H1 (cell line): ENCODE measurements at regions not wholly inside any gene's neighbourhood (a gene's known extent, or its start where the extent isn't known, plus 50 kb on each side); places are given as distances from the start of the nearest gene placed in this dataset.

Source experiments
- CTCF ChIA-PET: fragments of 300-600 bp; sonication (Branson Sonifier 250); formaldehyde crosslinking; loops from one replicate; lab custom pipeline; 2021; ENCODE audit not compliant: partially characterized antibody; lab: Charles Lee
- POLR2A ChIA-PET: fragments of 300-600 bp; sonication (Branson Sonifier 250); formaldehyde crosslinking; loops from one replicate; lab custom pipeline; 2021; ENCODE audit warnings: inconsistent platforms; ENCODE audit not compliant: partially characterized antibody; lab: Charles Lee
- DNase-seq, 2 experiments: peaks; one replicate each; pipeline versions ENCODE4 v3.0.0 to v3.0.0-alpha.2; 2010 to 2022; ENCODE audit warnings: low spot score in 2 of 2, low read depth in 1 of 2, mixed read lengths in 1 of 2
- FAIRE-seq: peaks from 2 replicates; lab custom pipeline; 2011; peaks lifted over from hg19 to GRCh38; lab: Jason Lieb, UNC
- H2AFZ ChIP-seq: 2 replicates; pipeline ENCODE4 v1.8.1; 2012; ENCODE audit warnings: low read length, inconsistent platforms
- H2AK5ac ChIP-seq: 2 replicates; pipeline ENCODE4 v1.6.1; 2013; ENCODE audit warnings: low read depth, low read length
- H2BK120ac ChIP-seq: replicated peaks from 2 replicates; pipeline ENCODE3; 2013; ENCODE audit warnings: low read depth, low read length, inconsistent platforms
- H2BK12ac ChIP-seq: 2 replicates; pipeline ENCODE4 v1.6.1; 2013; ENCODE audit warnings: low read depth, low read length
- H2BK15ac ChIP-seq: 2 replicates; pipeline ENCODE4 v1.6.1; 2013; ENCODE audit warnings: low read length
- H2BK20ac ChIP-seq: 2 replicates; pipeline ENCODE4 v1.6.1; 2013; ENCODE audit warnings: low read length
- H2BK5ac ChIP-seq: 2 replicates; pipeline ENCODE4 v1.6.1; 2013; ENCODE audit warnings: low read depth, low read length
- H3K14ac ChIP-seq: 2 replicates; pipeline ENCODE4 v1.6.1; 2013; ENCODE audit warnings: inconsistent platforms; ENCODE audit not compliant: insufficient read length
- H3K18ac ChIP-seq: 2 replicates; pipeline ENCODE4 v1.6.1; 2013; ENCODE audit warnings: low read length; ENCODE audit errors: extremely low read depth
- H3K23ac ChIP-seq: 2 replicates; pipeline ENCODE4 v1.6.1; 2013; ENCODE audit warnings: inconsistent platforms; ENCODE audit not compliant: insufficient read length
- H3K23me2 ChIP-seq: 2 replicates; pipeline ENCODE4 v1.6.1; 2013; ENCODE audit warnings: low read depth, low read length
- H3K27ac ChIP-seq: 2 replicates; pipeline ENCODE4 v1.6.1; 2011; ENCODE audit warnings: low read depth, low read length, inconsistent platforms
- H3K27me3 ChIP-seq, 4 experiments: replicated peaks in 1 of 4; 1 replicate in 1 of 4; 2 replicates in 3 of 4; pipeline versions ENCODE4 v1.6.1 to v1.8.1; 2011 to 2013; ENCODE audit warnings: low read length in 3 of 4, mild to moderate bottlenecking in 3 of 4, inconsistent platforms in 2 of 4, mixed read lengths in 2 of 4, moderate library complexity in 1 of 4; ENCODE audit not compliant: control insufficient read depth in 3 of 4, insufficient read depth in 3 of 4; ENCODE audit errors: extremely low read depth in 1 of 4
- H3K36me3 ChIP-seq, 4 experiments: 2 replicates each; pipeline versions ENCODE4 v1.6.1 to v1.8.1; 2011 to 2013; ENCODE audit warnings: mild to moderate bottlenecking in 4 of 4, low read length in 3 of 4, moderate library complexity in 2 of 4, control low read depth in 1 of 4, inconsistent platforms in 1 of 4; ENCODE audit not compliant: insufficient read depth in 4 of 4, control insufficient read depth in 2 of 4
- H3K4ac ChIP-seq: replicated peaks from 2 replicates; pipeline ENCODE3; 2013; ENCODE audit warnings: low read length, low read depth, mixed read lengths, inconsistent platforms; ENCODE audit not compliant: insufficient read length
- H3K4me1 ChIP-seq, 4 experiments: replicated peaks in 1 of 4; 1 replicate in 1 of 4; 2 replicates in 3 of 4; pipeline versions ENCODE4 v1.6.1 to v1.8.1; 2011 to 2013; ENCODE audit warnings: low read length in 3 of 4, inconsistent platforms in 2 of 4, mixed read lengths in 1 of 4; ENCODE audit not compliant: insufficient read depth in 4 of 4, control insufficient read depth in 3 of 4
- H3K4me2 ChIP-seq, 2 experiments: 2 replicates each; pipeline versions ENCODE4 v1.6.1 to v1.8.1; 2011 to 2013; ENCODE audit warnings: low read depth in 2 of 2, low read length in 2 of 2, control low read depth in 1 of 2, inconsistent platforms in 1 of 2, mild to moderate bottlenecking in 1 of 2; ENCODE audit not compliant: insufficient read depth in 1 of 2
- H3K4me3 ChIP-seq, 4 experiments: fragments of 200-600, 300-600 bp in 1 of 4; sonication (generic), shearing (Covaris generic), sonication (Bioruptor Twin) in 1 of 4; 2 replicates each; pipeline versions ENCODE4 v1.5.1 to v1.8.1; 2011 to 2016; ENCODE audit warnings: low read length in 4 of 4, low read depth in 3 of 4, control low read depth in 2 of 4, inconsistent platforms in 2 of 4, mild to moderate bottlenecking in 2 of 4, mixed read lengths in 1 of 4, moderate library complexity in 1 of 4; ENCODE audit not compliant: insufficient read depth in 2 of 4; ENCODE audit errors: extremely low read depth in 1 of 4
- H3K56ac ChIP-seq: replicated peaks from 2 replicates; pipeline ENCODE3; 2013; ENCODE audit warnings: low read depth, mild to moderate bottlenecking, mixed read lengths, low read length, inconsistent platforms; ENCODE audit not compliant: insufficient read length
- H3K79me1 ChIP-seq: 2 replicates; pipeline ENCODE4 v1.6.1; 2013; ENCODE audit warnings: low read depth, low read length, control low read depth
- H3K79me2 ChIP-seq, 2 experiments: 2 replicates each; pipeline versions ENCODE4 v1.6.1 to v1.8.1; 2012 to 2013; ENCODE audit warnings: low read length in 2 of 2, mild to moderate bottlenecking in 2 of 2, inconsistent platforms in 1 of 2; ENCODE audit not compliant: insufficient read depth in 2 of 2, control insufficient read depth in 1 of 2
- H3K9ac ChIP-seq, 4 experiments: replicated peaks in 1 of 4; 1 replicate in 1 of 4; 2 replicates in 3 of 4; pipeline versions ENCODE4 v1.6.1 to v1.8.1; 2011 to 2013; ENCODE audit warnings: low read depth in 3 of 4, low read length in 3 of 4, control low read depth in 2 of 4, mild to moderate bottlenecking in 2 of 4, moderate library complexity in 2 of 4, inconsistent platforms in 1 of 4; ENCODE audit errors: extremely low read depth in 1 of 4
- H3K9me3 ChIP-seq, 2 experiments: 2 replicates each; pipeline versions ENCODE4 v1.6.1 to v1.8.1; 2012 to 2013; ENCODE audit warnings: mild to moderate bottlenecking in 2 of 2, moderate library complexity in 2 of 2, control low read depth in 1 of 2, inconsistent platforms in 1 of 2, low read depth in 1 of 2, low read length in 1 of 2, mixed read lengths in 1 of 2; ENCODE audit not compliant: insufficient read depth in 2 of 2
- H4K20me1 ChIP-seq, 2 experiments: replicated peaks in 1 of 2; 2 replicates each; pipeline versions ENCODE3 to v1.8.1; 2011 to 2013; ENCODE audit warnings: inconsistent platforms in 2 of 2, low read length in 2 of 2, mild to moderate bottlenecking in 1 of 2; ENCODE audit not compliant: insufficient read depth in 2 of 2, control insufficient read depth in 1 of 2
- H4K5ac ChIP-seq: 2 replicates; pipeline ENCODE4 v1.6.1; 2013; ENCODE audit warnings: low read length, low read depth, mixed read lengths, inconsistent platforms; ENCODE audit not compliant: insufficient read length
- H4K8ac ChIP-seq: 2 replicates; pipeline ENCODE4 v1.8.0; 2013; ENCODE audit warnings: mild to moderate bottlenecking, moderate library complexity, low read length, inconsistent platforms; ENCODE audit not compliant: insufficient read depth; ENCODE audit errors: extremely low read depth
- H4K91ac ChIP-seq: replicated peaks from 2 replicates; pipeline ENCODE3; 2013; ENCODE audit warnings: low read length, mixed read lengths, inconsistent platforms; ENCODE audit not compliant: insufficient read length
- BRCA1 ChIP-seq: IDR thresholded peaks from 2 replicates; pipeline ENCODE4 v1.6.1; 2012; ENCODE audit warnings: low read depth, low read length, improper control_type of control experiment
- CBX5 ChIP-seq: fragments of 300-800, 300-1000 bp; sonication (generic); IDR thresholded peaks from 2 replicates; pipeline ENCODE4 v1.7.1; 2016; ENCODE audit warnings: antibody characterized with exemption, low read length, low read depth
- CBX8 ChIP-seq: fragments of 300-800, 300-1000 bp; sonication (generic); IDR thresholded peaks from 2 replicates; pipeline ENCODE4 v1.7.1; 2016; ENCODE audit warnings: low read depth, low read length, borderline replicate concordance
- CEBPB ChIP-seq: IDR thresholded peaks from 2 replicates; pipeline ENCODE4 v1.6.1; 2012; ENCODE audit warnings: low read depth, low read length
- CHD1 ChIP-seq: IDR thresholded peaks from 2 replicates; pipeline ENCODE4 v1.6.1; 2012; ENCODE audit warnings: low read depth, low read length, improper control_type of control experiment
- FOSL1 ChIP-seq: IDR thresholded peaks from 2 replicates; pipeline ENCODE4 v1.6.1; 2011; ENCODE audit warnings: mild to moderate bottlenecking, low read depth, low read length, moderate library complexity; ENCODE audit not compliant: insufficient read depth
- JUND ChIP-seq: IDR thresholded peaks from 2 replicates; pipeline ENCODE4 v1.6.1; 2011; ENCODE audit warnings: mild to moderate bottlenecking, improper control_type of control experiment, low read length
- NANOG ChIP-seq: IDR thresholded peaks from 2 replicates; pipeline ENCODE4 v1.6.1; 2011; ENCODE audit warnings: low read length, low read depth, mild to moderate bottlenecking, inconsistent platforms; ENCODE audit not compliant: insufficient read depth, poor library complexity, severe bottlenecking
- PHF8 ChIP-seq: fragments of 200-600 bp; sonication (generic); conservative IDR thresholded peaks from 2 replicates; pipeline ENCODE4 v1.7.1; 2012; ENCODE audit warnings: low read depth, mild to moderate bottlenecking, inconsistent platforms, low read length, moderate library complexity
- SIN3A ChIP-seq, 2 experiments: IDR thresholded peaks in 1 of 2; conservative IDR thresholded peaks in 1 of 2; 2 replicates each; pipeline ENCODE4 v1.6.1; 2011 to 2012; ENCODE audit warnings: low read length in 2 of 2, improper control_type of control experiment in 1 of 2, low read depth in 1 of 2, mild to moderate bottlenecking in 1 of 2
- SP4 ChIP-seq: IDR thresholded peaks from 2 replicates; pipeline ENCODE4 v1.6.1; 2012; ENCODE audit warnings: low read length, inconsistent platforms
- TAF7 ChIP-seq: optimal IDR thresholded peaks from 2 replicates; pipeline ENCODE3; 2011; ENCODE audit warnings: low read depth, mild to moderate bottlenecking, inconsistent platforms, low read length, moderate library complexity, borderline replicate concordance
- TCF12 ChIP-seq: IDR thresholded peaks from 2 replicates; pipeline ENCODE4 v1.6.1; 2011; ENCODE audit warnings: low read depth, mild to moderate bottlenecking, low read length
- ZNF274 ChIP-seq: IDR thresholded peaks from 2 replicates; pipeline ENCODE4 v1.7.0; 2012; ENCODE audit warnings: low read length, borderline replicate concordance; ENCODE audit errors: extremely low read depth
- WGBS, 2 experiments: shearing (Covaris generic) in 1 of 2; methylation state at CpG; one replicate each; pipeline versions ENCODE4 v1.1.6 to v1.1.7; 2013 to 2015; ENCODE audit warnings: low lambda C conversion rate in 2 of 2, mixed read lengths in 2 of 2, inconsistent platforms in 1 of 2, low coverage in 1 of 2, missing lambda C conversion rate in 1 of 2; ENCODE audit not compliant: insufficient replicate concordance in 2 of 2, insufficient coverage in 1 of 2, insufficient read length in 1 of 2; ENCODE audit errors: extremely low coverage in 1 of 2, missing lambda C conversion rate in 1 of 2; 5-methylcytosine and 5-hydroxymethylcytosine counted together

GRCh38 chr1:194644528-194644927 lies 1458.1 kb upstream of the B3GALT2 start:
- no peak overlapping the region for H2AFZ ChIP-seq
- H2BK5ac ChIP-seq: no peak overlapping the region
- H4K5ac ChIP-seq: no peak overlapping the region
- no peak overlapping the region for H3K4ac ChIP-seq
- no peak overlapping the region for H4K8ac ChIP-seq
- ChIA-PET POLR2A (no interaction called here), CTCF (interaction anchor here (1.2 kb wide), 1 partner anchor 10 kb away, joined by 4 read pairs; no protein-coding TSS in a partner anchor)
- WGBS, 2 experiments: 100% methylated on average over 1 of the region's 1 CpG; no CpG with 5 or more reads in 1 of the 2 experiments
- no peak overlapping the region for H2BK20ac ChIP-seq
- no peak overlapping the region for H3K4me2 ChIP-seq
- no peaks in the 10 kb centered on the region for H3K79me1 ChIP-seq
- H4K20me1 ChIP-seq: no peaks in the 10 kb centered on the region
- H3K18ac ChIP-seq: no peak overlapping the region
- no peaks in the 10 kb centered on the region for H3K36me3 ChIP-seq
- H3K56ac ChIP-seq: no peak overlapping the region
- H3K79me2 ChIP-seq: no peaks in the 10 kb centered on the region
- H2AK5ac ChIP-seq: no peak overlapping the region
- H2BK12ac ChIP-seq: no peak overlapping the region
- no peaks in the 10 kb centered on the region for H3K23me2 ChIP-seq
- H3K14ac ChIP-seq: no peak overlapping the region
- no peak for TF ChIP-seq JUND
- TF ChIP-seq TCF12: no peak
- no peak for TF ChIP-seq ZNF274
- TF ChIP-seq BRCA1: no peak
- no peak for TF ChIP-seq PHF8
- no peak for TF ChIP-seq NANOG
- TF ChIP-seq TAF7: no peak
- TF ChIP-seq FOSL1: no peak
- TF ChIP-seq CHD1: no peak
- TF ChIP-seq SIN3A (conservative IDR thresholded peaks at IDR 0.05 in 1 of 2, IDR thresholded peaks at IDR 0.05 in 1 of 2; ENCODE audit: low read depth in 1 of 2, low read length in 2 of 2): no peak
- TF ChIP-seq CBX8: no peak
- TF ChIP-seq CBX5: no peak
- no peak for TF ChIP-seq CEBPB
- no peak for TF ChIP-seq SP4
- TF ChIP-seq, all 59 proteins: peak for 0
- DNase-seq: no peak
- no peaks in the 10 kb centered on the region for H3K27me3 ChIP-seq
- no peak overlapping the region for H3K4me3 ChIP-seq
- H3K27ac ChIP-seq: no peak overlapping the region
- H3K9ac ChIP-seq: no peak overlapping the region
- H3K9me3 ChIP-seq: no peaks in the 10 kb centered on the region
- no peaks in the 10 kb centered on the region for H3K4me1 ChIP-seq
- no peak overlapping the region for H2BK15ac ChIP-seq
- no peak overlapping the region for H3K23ac ChIP-seq
- H2BK120ac ChIP-seq: no peak overlapping the region
- H4K91ac ChIP-seq: no peak overlapping the region
- FAIRE-seq: no peak
